LNCaP clone FGC (cell line): ENCODE measurements at regions not wholly inside any gene's neighbourhood (a gene's known extent, or its start where the extent isn't known, plus 50 kb on each side); places are given as distances from the start of the nearest gene placed in this dataset.

ENCODE experiments used
- DNase-seq: peaks from one replicate; pipeline ENCODE4 v3.0.0-alpha.2; 2011; ENCODE audit warnings: low read depth
- H3K4me3 ChIP-seq: 2 replicates; pipeline ENCODE4 v1.5.1; 2011; ENCODE audit warnings: mild to moderate bottlenecking, low read depth, low read length, control low read depth
- TF ChIP-seq, protein P1 (sequence below): IDR thresholded peaks from 2 replicates; pipeline ENCODE4 v1.5.1; 2012; ENCODE audit warnings: mild to moderate bottlenecking; ENCODE audit not compliant: control insufficient read depth, insufficient read depth; ENCODE audit errors: extremely low read depth

DNA sequence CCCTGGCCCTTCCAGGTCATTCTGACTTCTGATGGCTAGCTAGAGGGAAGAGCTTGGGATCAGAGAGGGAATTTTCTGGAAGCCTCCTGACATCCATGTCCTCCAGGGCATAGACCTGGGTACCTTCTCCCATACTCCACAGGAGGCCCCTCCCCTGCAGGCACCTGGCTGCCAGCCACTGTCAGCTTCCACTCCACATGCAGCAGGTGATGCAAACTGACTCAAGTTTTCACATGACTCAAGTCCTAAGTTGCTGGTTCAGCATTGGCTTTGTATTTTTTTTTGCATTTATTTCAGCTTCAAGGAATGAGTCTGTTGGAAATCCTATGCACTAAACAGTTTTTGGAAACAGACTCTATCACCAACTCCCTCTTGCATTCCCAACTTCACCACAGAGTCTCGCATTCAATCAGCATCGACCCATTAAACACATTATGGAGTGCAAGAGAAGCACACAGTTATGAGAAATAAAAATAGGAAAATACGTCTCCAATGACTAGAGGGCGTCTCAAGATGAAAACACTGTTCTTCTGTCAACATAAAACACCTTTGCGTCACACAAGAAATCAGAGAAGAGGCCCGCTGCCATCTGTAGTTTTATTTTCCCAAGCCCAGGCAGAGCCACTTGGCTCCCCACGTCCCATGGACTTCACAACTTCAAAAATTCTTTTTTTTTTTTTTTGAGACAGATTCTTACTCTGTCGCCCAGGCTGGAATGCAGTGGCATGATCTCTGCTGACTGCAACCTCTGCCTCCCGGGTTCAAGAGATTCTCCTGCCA is 362.6 kb upstream of the MGMT start:
- no peak for DNase-seq
- no peak overlapping the region for H3K4me3 ChIP-seq
- TF ChIP-seq, protein P1, sequence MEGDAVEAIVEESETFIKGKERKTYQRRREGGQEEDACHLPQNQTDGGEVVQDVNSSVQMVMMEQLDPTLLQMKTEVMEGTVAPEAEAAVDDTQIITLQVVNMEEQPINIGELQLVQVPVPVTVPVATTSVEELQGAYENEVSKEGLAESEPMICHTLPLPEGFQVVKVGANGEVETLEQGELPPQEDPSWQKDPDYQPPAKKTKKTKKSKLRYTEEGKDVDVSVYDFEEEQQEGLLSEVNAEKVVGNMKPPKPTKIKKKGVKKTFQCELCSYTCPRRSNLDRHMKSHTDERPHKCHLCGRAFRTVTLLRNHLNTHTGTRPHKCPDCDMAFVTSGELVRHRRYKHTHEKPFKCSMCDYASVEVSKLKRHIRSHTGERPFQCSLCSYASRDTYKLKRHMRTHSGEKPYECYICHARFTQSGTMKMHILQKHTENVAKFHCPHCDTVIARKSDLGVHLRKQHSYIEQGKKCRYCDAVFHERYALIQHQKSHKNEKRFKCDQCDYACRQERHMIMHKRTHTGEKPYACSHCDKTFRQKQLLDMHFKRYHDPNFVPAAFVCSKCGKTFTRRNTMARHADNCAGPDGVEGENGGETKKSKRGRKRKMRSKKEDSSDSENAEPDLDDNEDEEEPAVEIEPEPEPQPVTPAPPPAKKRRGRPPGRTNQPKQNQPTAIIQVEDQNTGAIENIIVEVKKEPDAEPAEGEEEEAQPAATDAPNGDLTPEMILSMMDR = no peak

DNA sequence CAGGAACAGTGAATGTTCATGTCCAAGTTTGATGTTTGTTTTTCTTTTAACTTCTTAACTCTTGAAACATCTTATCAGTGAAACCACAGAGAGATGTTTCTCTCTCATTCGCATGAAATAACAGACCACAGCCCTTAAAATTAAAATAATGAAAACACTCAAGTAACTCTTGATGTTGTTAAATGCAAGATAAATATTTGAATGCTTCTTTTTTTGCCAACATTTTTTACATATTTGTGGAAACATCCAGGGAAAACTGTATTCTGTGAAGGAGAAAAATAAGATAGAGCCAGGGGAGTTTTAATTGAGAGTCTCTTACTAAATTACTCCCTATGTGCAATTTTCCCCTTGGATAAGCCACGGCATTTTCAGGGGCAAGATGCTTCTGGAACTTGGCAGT is 361.8 kb upstream of the MGMT start:
- TF ChIP-seq, protein P1 = no peak
- no peak overlapping the region for H3K4me3 ChIP-seq
- DNase-seq = no peak

DNA sequence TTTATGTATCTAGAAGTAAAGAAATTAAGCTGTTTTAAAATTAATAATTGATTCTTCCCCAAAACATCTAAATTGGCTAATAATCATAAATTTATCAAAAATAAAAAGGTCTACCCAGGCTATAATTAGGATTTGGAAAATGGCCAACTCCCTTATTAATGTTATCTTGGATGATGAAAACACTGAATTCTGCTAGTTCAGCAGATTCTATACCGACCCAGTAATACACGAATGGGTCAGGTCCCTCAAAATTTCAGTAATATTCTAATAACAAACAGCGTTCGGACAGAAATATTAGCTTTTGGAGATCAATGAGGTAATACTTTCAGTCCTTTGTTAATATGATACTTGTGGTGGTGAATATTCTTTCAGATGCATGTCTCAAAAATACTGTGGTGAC is 360.7 kb upstream of the MGMT start:
- TF ChIP-seq, protein P1 = no peak
- DNase-seq = no peak
- H3K4me3 ChIP-seq = no peak overlapping the region

DNA sequence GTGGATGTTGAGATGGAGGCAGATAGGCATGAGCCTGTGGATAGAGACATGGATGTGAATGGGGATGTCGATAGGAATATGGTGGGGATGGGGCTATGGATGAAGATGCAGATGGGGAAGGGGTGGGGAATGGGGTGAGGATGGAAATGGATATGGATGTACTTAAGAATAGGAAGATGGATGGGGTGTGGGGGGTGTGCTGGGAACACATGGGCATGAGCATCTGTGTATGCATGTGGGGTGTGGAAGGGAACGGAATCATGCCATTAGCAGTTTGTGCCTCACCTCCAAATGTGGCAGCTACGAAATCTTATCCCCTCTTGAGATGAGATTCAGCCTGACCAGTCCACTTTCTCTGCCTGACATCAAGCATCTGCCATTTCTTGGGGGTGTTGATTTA is 359.5 kb upstream of the MGMT start:
- no peak for DNase-seq
- TF ChIP-seq, protein P1 = no peak
- H3K4me3 ChIP-seq = no peak overlapping the region

DNA sequence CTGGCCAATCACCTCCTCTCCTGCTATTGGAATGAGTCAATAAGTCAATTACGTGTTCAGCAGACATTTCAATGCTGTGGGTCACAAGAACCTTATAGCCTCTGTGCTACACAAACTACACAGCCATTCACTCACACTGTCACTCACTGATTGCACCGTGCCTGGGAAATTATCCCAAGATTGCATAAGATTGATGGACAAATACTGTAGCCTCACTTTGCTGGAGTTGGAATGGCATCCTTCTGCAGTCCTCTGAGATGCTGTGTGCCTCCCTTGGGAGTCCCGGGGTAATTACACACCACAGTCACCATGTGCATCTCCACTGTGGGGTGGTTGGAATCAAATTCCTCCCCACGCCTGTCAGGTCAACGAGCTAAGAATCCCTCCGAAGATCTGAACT is 358.7 kb upstream of the MGMT start:
- TF ChIP-seq, protein P1 = no peak
- no peak for DNase-seq
- no peak overlapping the region for H3K4me3 ChIP-seq

DNA sequence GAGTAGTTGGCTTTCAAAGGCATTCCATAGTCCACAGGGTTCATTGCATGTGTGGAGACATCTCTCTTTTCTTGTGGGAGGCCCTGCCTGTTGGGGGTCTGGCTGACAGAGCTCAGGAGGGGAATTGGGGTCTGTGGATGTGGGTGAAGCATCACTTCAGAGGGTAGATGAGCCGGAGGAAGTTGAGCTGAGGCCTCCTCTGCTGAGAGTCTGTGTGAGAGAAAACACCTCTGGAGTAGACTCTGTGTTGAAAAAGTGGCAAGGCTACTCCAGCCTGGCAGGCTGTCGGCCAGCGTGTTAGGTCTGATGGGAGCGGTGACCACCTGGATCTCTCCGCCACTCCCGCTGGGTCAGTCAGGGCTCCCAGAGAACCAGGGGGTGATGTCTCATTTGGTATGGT is 358.0 kb upstream of the MGMT start:
- DNase-seq = no peak
- TF ChIP-seq, protein P1 = no peak
- H3K4me3 ChIP-seq = no peak overlapping the region

DNA sequence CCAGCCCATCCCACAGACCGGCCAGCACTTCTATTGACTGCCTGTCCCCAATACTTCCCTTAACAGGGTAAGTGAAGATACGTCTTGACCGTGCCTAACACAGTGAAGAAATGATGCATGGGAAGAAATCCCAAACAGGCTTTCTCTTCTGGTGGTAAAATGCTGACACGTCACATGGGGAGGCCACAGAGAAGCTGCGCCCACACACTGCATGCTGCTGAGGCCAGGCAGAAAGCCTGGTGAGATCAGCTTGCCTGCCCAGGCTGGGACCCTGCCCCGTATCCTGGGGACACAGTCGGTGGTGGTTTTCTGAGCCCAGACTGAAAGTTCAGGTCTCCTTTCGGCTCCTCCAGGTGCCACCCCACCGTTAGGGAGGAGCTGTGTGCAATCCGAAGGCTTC is 356.3 kb upstream of the MGMT start:
- H3K4me3 ChIP-seq = no peak overlapping the region
- TF ChIP-seq, protein P1 = no peak
- no peak for DNase-seq
